ENCODE measurements at regions not wholly inside any gene's neighbourhood (a gene's known extent, or its start where the extent isn't known, plus 50 kb on each side); places are given as distances from the start of the nearest gene placed in this dataset.

DNA sequence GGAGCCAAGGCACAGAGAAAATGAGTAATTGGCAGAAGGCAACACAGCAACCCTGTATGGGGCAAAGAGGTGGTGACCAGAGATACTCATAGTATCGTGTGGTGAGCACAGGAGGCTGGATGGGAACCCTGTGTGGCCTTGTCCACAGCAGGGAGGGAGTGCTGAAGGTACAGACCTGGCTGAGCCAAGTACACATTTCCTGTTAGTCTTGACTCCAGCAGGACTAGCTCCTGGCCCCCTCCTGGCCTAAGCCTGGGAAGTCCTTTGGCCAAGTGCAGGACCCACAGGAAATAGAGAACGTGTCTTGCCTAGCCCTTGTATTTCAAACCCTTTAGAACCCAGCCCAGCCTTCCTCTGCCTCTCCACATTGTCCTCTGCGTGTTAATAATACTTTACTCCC lies 289.8 kb upstream of the PWP1 start:
- no peak for TF ChIP-seq POLR2AphosphoS5 (IDR thresholded peaks at IDR 0.05; ENCODE audit: low read depth, low read length)
- TF ChIP-seq, protein P1, sequence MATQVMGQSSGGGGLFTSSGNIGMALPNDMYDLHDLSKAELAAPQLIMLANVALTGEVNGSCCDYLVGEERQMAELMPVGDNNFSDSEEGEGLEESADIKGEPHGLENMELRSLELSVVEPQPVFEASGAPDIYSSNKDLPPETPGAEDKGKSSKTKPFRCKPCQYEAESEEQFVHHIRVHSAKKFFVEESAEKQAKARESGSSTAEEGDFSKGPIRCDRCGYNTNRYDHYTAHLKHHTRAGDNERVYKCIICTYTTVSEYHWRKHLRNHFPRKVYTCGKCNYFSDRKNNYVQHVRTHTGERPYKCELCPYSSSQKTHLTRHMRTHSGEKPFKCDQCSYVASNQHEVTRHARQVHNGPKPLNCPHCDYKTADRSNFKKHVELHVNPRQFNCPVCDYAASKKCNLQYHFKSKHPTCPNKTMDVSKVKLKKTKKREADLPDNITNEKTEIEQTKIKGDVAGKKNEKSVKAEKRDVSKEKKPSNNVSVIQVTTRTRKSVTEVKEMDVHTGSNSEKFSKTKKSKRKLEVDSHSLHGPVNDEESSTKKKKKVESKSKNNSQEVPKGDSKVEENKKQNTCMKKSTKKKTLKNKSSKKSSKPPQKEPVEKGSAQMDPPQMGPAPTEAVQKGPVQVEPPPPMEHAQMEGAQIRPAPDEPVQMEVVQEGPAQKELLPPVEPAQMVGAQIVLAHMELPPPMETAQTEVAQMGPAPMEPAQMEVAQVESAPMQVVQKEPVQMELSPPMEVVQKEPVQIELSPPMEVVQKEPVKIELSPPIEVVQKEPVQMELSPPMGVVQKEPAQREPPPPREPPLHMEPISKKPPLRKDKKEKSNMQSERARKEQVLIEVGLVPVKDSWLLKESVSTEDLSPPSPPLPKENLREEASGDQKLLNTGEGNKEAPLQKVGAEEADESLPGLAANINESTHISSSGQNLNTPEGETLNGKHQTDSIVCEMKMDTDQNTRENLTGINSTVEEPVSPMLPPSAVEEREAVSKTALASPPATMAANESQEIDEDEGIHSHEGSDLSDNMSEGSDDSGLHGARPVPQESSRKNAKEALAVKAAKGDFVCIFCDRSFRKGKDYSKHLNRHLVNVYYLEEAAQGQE (IDR thresholded peaks at IDR 0.05; ENCODE audit: insufficient read depth in 1 of 2, low read depth in 2 of 2, low read length in 2 of 2), result no peak
